ENCODE measurements at regions not wholly inside any gene's neighbourhood (a gene's known extent, or its start where the extent isn't known, plus 50 kb on each side); places are given as distances from the start of the nearest gene placed in this dataset.

- TF ChIP-seq, protein P1, sequence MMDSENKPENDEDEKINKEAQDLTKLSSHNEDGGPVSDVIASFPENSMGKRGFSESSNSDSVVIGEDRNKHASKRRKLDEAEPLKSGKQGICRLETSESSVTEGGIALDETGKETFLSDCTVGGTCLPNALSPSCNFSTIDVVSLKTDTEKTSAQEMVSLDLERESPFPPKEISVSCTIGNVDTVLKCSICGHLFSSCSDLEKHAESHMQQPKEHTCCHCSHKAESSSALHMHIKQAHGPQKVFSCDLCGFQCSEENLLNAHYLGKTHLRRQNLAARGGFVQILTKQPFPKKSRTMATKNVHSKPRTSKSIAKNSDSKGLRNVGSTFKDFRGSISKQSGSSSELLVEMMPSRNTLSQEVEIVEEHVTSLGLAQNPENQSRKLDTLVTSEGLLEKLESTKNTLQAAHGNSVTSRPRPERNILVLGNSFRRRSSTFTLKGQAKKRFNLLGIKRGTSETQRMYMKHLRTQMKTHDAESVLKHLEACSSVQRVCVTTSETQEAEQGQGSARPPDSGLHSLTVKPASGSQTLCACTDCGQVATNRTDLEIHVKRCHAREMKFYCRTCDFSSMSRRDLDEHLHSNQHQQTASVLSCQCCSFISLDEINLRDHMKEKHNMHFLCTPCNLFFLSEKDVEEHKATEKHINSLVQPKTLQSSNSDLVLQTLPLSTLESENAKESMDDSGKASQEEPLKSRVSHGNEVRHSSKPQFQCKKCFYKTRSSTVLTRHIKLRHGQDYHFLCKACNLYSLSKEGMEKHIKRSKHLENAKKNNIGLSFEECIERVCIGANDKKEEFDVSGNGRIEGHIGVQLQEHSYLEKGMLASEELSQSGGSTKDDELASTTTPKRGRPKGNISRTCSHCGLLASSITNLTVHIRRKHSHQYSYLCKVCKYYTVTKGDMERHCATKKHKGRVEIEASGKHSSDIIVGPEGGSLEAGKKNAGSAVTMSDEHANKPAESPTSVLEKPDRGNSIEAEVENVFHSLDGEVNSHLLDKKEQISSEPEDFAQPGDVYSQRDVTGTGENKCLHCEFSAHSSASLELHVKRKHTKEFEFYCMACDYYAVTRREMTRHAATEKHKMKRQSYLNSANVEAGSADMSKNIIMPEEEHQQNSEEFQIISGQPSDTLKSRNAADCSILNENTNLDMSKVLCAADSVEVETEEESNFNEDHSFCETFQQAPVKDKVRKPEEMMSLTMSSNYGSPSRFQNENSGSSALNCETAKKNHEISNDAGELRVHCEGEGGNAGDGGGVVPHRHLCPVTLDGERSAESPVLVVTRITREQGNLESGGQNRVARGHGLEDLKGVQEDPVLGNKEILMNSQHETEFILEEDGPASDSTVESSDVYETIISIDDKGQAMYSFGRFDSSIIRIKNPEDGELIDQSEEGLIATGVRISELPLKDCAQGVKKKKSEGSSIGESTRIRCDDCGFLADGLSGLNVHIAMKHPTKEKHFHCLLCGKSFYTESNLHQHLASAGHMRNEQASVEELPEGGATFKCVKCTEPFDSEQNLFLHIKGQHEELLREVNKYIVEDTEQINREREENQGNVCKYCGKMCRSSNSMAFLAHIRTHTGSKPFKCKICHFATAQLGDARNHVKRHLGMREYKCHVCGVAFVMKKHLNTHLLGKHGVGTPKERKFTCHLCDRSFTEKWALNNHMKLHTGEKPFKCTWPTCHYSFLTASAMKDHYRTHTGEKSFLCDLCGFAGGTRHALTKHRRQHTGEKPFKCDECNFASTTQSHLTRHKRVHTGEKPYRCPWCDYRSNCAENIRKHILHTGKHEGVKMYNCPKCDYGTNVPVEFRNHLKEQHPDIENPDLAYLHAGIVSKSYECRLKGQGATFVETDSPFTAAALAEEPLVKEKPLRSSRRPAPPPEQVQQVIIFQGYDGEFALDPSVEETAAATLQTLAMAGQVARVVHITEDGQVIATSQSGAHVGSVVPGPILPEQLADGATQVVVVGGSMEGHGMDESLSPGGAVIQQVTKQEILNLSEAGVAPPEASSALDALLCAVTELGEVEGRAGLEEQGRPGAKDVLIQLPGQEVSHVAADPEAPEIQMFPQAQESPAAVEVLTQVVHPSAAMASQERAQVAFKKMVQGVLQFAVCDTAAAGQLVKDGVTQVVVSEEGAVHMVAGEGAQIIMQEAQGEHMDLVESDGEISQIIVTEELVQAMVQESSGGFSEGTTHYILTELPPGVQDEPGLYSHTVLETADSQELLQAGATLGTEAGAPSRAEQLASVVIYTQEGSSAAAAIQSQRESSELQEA (IDR thresholded peaks at IDR 0.05; ENCODE audit: low read depth), result no peak
- TF ChIP-seq ZNF140 (CRISPR knock-in tag; IDR thresholded peaks at IDR 0.05) (no peak), BRD9 (IDR thresholded peaks at IDR 0.05; ENCODE audit: low read depth, partially characterized antibody) (no peak), ZNF239 (CRISPR knock-in tag; IDR thresholded peaks at IDR 0.05) (no peak), MED1 (CRISPR knock-in tag; IDR thresholded peaks at IDR 0.05; ENCODE audit: borderline replicate concordance) (no peak), LARP7 (IDR thresholded peaks at IDR 0.05) (no peak), TRIM28 (IDR thresholded peaks at IDR 0.05) (no peak), MTA1 (IDR thresholded peaks at IDR 0.05; ENCODE audit: borderline replicate concordance) (no peak)
- TF ChIP-seq, protein P2, sequence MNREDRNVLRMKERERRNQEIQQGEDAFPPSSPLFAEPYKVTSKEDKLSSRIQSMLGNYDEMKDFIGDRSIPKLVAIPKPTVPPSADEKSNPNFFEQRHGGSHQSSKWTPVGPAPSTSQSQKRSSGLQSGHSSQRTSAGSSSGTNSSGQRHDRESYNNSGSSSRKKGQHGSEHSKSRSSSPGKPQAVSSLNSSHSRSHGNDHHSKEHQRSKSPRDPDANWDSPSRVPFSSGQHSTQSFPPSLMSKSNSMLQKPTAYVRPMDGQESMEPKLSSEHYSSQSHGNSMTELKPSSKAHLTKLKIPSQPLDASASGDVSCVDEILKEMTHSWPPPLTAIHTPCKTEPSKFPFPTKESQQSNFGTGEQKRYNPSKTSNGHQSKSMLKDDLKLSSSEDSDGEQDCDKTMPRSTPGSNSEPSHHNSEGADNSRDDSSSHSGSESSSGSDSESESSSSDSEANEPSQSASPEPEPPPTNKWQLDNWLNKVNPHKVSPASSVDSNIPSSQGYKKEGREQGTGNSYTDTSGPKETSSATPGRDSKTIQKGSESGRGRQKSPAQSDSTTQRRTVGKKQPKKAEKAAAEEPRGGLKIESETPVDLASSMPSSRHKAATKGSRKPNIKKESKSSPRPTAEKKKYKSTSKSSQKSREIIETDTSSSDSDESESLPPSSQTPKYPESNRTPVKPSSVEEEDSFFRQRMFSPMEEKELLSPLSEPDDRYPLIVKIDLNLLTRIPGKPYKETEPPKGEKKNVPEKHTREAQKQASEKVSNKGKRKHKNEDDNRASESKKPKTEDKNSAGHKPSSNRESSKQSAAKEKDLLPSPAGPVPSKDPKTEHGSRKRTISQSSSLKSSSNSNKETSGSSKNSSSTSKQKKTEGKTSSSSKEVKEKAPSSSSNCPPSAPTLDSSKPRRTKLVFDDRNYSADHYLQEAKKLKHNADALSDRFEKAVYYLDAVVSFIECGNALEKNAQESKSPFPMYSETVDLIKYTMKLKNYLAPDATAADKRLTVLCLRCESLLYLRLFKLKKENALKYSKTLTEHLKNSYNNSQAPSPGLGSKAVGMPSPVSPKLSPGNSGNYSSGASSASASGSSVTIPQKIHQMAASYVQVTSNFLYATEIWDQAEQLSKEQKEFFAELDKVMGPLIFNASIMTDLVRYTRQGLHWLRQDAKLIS (CRISPR knock-in tag; IDR thresholded peaks at IDR 0.05), result no peak
Measured at GRCh38 chr3:66933233-66933632, 64.9 kb upstream of the KBTBD8 start (continued).
